HL-60 (cell line): ENCODE measurements at regions not wholly inside any gene's neighbourhood (a gene's known extent, or its start where the extent isn't known, plus 50 kb on each side); places are given as distances from the start of the nearest gene placed in this dataset.

Experiments
- TF ChIP-seq, protein P1 (sequence below): IDR thresholded peaks from 2 replicates; pipeline ENCODE4 v1.6.1; 2012; ENCODE audit warnings: low read depth; ENCODE audit not compliant: insufficient replicate concordance
- TF ChIP-seq, protein P2 (sequence below): IDR thresholded peaks from one replicate; pipeline ENCODE4 v1.5.1; 2011; ENCODE audit warnings: low read length, control low read depth, inconsistent platforms; ENCODE audit not compliant: insufficient read depth

DNA sequence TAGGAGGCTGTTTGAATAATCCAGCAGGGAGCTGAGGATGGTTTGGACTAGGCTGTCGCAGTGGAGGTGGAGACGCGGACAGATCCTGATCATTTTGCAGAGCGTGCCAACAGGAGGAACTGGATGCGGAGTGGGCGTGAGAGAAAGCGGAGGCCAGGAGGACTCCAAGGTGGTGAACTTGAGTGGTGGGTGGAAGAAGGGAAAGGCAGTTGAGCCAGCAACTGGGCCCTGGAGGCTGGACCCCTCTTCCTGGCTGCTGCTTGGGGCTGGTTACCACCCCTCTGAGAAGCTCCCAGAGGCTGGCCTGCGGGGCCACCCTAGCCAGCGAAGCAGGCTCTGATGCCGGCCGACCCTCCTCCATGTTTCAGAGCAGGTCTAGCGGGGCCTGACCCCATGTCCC lies 56.8 kb upstream of the KCNA1 start:
- TF ChIP-seq, protein P1, sequence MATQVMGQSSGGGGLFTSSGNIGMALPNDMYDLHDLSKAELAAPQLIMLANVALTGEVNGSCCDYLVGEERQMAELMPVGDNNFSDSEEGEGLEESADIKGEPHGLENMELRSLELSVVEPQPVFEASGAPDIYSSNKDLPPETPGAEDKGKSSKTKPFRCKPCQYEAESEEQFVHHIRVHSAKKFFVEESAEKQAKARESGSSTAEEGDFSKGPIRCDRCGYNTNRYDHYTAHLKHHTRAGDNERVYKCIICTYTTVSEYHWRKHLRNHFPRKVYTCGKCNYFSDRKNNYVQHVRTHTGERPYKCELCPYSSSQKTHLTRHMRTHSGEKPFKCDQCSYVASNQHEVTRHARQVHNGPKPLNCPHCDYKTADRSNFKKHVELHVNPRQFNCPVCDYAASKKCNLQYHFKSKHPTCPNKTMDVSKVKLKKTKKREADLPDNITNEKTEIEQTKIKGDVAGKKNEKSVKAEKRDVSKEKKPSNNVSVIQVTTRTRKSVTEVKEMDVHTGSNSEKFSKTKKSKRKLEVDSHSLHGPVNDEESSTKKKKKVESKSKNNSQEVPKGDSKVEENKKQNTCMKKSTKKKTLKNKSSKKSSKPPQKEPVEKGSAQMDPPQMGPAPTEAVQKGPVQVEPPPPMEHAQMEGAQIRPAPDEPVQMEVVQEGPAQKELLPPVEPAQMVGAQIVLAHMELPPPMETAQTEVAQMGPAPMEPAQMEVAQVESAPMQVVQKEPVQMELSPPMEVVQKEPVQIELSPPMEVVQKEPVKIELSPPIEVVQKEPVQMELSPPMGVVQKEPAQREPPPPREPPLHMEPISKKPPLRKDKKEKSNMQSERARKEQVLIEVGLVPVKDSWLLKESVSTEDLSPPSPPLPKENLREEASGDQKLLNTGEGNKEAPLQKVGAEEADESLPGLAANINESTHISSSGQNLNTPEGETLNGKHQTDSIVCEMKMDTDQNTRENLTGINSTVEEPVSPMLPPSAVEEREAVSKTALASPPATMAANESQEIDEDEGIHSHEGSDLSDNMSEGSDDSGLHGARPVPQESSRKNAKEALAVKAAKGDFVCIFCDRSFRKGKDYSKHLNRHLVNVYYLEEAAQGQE, result no peak
- TF ChIP-seq, protein P2, sequence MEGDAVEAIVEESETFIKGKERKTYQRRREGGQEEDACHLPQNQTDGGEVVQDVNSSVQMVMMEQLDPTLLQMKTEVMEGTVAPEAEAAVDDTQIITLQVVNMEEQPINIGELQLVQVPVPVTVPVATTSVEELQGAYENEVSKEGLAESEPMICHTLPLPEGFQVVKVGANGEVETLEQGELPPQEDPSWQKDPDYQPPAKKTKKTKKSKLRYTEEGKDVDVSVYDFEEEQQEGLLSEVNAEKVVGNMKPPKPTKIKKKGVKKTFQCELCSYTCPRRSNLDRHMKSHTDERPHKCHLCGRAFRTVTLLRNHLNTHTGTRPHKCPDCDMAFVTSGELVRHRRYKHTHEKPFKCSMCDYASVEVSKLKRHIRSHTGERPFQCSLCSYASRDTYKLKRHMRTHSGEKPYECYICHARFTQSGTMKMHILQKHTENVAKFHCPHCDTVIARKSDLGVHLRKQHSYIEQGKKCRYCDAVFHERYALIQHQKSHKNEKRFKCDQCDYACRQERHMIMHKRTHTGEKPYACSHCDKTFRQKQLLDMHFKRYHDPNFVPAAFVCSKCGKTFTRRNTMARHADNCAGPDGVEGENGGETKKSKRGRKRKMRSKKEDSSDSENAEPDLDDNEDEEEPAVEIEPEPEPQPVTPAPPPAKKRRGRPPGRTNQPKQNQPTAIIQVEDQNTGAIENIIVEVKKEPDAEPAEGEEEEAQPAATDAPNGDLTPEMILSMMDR, result no peak
